ENCODE measurements at regions not wholly inside any gene's neighbourhood (a gene's known extent, or its start where the extent isn't known, plus 50 kb on each side); places are given as distances from the start of the nearest gene placed in this dataset.
A peak's percentile ranks its signal among the peaks of the same experiment; 100 is the strongest.
"Not testable (repeated sequence)": the region's sequence is repeated elsewhere in the genome, so short reads cannot be mapped to it uniquely, and the experiment has no call there.

DNA sequence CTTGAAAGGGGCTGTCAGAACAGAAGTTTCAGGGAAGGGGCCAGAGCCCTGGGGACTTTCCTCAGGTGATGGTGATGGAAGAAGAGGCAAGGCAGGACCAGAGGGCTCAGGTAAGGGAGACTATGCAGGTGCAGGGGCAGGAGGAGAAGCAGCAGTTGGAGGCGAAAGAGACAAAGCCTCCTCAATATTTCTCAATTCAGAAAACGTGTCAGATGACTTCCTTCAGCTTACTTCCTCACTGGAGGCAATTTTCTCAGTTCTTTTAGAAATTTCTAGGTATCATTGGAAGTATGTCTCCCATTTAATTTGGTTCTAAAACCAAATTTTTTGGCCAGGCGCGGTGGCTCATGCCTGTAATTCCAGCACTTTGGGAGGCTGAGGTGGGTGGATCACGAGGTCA is 112.4 kb downstream of the PPIAL4G start:
- not testable (repeated sequence) for H3K4me3 ChIP-seq (ENCODE audit: low read depth, low read length); H3K27ac ChIP-seq (ENCODE audit: low read depth, low read length); H3K36me3 ChIP-seq (ENCODE audit: control insufficient read depth, insufficient read depth, low read length); H3K9ac ChIP-seq (ENCODE audit: low read length); H3K9me3 ChIP-seq (ENCODE audit: control insufficient read depth, insufficient read depth, low read depth, low read length); H3K27me3 ChIP-seq (ENCODE audit: control insufficient read depth, insufficient read depth, low read length); H3K4me1 ChIP-seq (ENCODE audit: control insufficient read depth, insufficient read depth, low read length)

DNA sequence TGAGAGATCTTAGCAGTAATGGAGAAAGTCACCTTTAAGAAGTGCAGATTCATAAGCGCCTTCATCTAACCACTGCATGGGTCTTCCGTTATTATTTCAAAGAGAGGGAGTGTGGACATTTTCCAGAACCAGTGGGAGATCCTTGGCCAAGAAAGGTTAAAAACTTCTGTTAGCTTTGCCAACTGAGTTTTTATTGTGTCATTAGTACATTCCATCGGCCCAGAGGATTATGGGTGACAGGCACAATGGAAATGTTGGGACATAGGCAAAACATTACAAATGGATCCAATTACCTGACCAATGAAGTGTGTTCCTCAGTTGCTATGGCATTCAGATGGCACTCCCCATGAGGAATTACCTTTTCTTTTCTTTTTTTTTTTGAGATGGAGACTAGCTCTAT is 115.5 kb downstream of the PPIAL4G start:
- H3K27ac ChIP-seq (ENCODE audit: low read depth, low read length), result no peak overlapping the region

DNA sequence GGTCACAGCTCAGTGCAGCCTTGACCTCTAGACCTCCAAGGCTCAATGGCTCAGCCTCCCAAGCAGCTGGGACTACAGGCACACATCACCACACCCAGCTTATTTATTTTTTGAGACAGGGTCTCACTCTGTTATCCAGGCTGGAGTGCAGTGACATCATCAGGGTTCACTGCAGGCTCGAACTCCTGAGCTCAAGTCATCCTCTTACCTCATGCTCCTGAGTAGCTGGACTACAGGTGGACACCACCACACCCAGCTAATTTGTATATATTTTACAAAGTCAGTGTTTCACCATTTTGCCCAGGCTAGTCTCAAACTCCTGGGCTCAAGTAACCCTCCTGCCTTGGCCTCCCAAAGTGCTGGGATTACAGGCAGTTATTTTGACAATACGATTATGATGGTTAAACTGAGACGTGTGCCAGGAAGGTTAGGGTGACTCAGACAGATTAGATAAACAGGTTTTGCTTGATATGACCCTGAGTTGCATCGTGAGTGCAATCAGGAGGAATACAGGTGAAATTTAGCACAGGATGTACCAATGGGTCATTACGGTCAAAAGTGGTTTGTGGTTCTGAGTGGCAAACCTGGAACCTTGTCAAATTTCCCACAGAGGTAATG is 116.9 kb downstream of the PPIAL4G start:
- H3K9me3 ChIP-seq (ENCODE audit: control insufficient read depth, insufficient read depth, low read depth, low read length); H3K27ac ChIP-seq (ENCODE audit: low read depth, low read length); H3K36me3 ChIP-seq (ENCODE audit: control insufficient read depth, insufficient read depth, low read length); H3K27me3 ChIP-seq (ENCODE audit: control insufficient read depth, insufficient read depth, low read length); H3K9ac ChIP-seq (ENCODE audit: low read length); H3K4me3 ChIP-seq (ENCODE audit: low read depth, low read length): not testable (repeated sequence)
- peaks cover 13% of the 10 kb centered on the region; the same call in 1 of the 2 replicates for H3K4me1 ChIP-seq (ENCODE audit: control insufficient read depth, insufficient read depth, low read length)

More for the DNA sequence above, 115.5 kb downstream of the PPIAL4G start:
- Histone ChIP-seq H3K27me3 (ENCODE audit: control insufficient read depth, insufficient read depth, low read length) (no peaks in the 10 kb centered on the region), H3K4me1 (ENCODE audit: control insufficient read depth, insufficient read depth, low read length) (peaks cover 13% of the 10 kb centered on the region; the same call in 1 of the 2 replicates), H3K9ac (ENCODE audit: low read length) (no peak overlapping the region), H3K36me3 (ENCODE audit: control insufficient read depth, insufficient read depth, low read length) (no peaks in the 10 kb centered on the region), H3K4me3 (ENCODE audit: low read depth, low read length) (no peak overlapping the region), H3K9me3 (ENCODE audit: control insufficient read depth, insufficient read depth, low read depth, low read length) (no peaks in the 10 kb centered on the region)

DNA sequence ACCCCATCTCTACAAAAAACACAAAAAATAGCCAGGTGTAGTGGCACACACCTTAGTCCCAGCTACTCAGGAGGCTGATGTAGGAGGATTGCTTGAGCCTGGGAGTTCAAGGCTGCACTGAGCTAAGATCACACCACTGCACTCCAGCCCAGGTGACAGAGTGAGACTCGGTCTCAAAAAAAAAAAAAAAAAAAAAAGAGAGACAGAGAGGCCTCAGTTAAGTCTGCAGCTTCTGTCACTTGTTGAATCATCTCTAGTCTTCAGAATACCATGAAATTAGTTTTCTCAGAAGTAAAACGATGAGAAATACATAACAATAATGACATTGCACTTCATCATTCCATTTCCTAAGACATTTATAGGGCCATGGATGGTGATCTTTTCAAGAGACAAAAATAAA is 118.0 kb downstream of the PPIAL4G start:
- H3K36me3 ChIP-seq (ENCODE audit: control insufficient read depth, insufficient read depth, low read length); H3K27me3 ChIP-seq (ENCODE audit: control insufficient read depth, insufficient read depth, low read length); H3K4me3 ChIP-seq (ENCODE audit: low read depth, low read length); H3K27ac ChIP-seq (ENCODE audit: low read depth, low read length); H3K9ac ChIP-seq (ENCODE audit: low read length); H3K9me3 ChIP-seq (ENCODE audit: control insufficient read depth, insufficient read depth, low read depth, low read length): not testable (repeated sequence)
- H3K4me1 ChIP-seq (ENCODE audit: control insufficient read depth, insufficient read depth, low read length), result peaks cover 13% of the 10 kb centered on the region; the same call in 1 of the 2 replicates

DNA sequence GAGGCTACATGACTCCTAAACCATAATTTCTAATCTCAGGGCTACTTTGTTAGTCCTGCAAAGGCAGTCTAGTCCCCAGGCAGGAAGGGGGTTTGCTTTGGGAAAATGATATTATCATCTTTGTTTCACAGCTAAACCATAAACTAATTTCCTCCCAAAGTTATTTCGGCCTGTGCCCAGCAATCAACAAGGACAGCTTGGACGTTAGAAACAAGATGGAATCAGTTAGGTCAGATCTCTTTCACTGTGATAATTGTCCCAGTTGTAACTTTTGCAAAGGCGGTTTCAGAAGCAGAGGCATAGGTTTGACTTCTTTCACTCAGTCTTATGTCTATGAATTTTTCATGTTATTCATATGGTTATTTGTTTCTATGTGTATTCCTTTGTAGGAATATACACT is 119.1 kb downstream of the PPIAL4G start:
- H3K4me3 ChIP-seq (ENCODE audit: low read depth, low read length); H3K9me3 ChIP-seq (ENCODE audit: control insufficient read depth, insufficient read depth, low read depth, low read length); H3K27ac ChIP-seq (ENCODE audit: low read depth, low read length); H3K36me3 ChIP-seq (ENCODE audit: control insufficient read depth, insufficient read depth, low read length); H3K27me3 ChIP-seq (ENCODE audit: control insufficient read depth, insufficient read depth, low read length); H3K9ac ChIP-seq (ENCODE audit: low read length): not testable (repeated sequence)
- peaks cover 13% of the 10 kb centered on the region; the same call in 1 of the 2 replicates for H3K4me1 ChIP-seq (ENCODE audit: control insufficient read depth, insufficient read depth, low read length)

DNA sequence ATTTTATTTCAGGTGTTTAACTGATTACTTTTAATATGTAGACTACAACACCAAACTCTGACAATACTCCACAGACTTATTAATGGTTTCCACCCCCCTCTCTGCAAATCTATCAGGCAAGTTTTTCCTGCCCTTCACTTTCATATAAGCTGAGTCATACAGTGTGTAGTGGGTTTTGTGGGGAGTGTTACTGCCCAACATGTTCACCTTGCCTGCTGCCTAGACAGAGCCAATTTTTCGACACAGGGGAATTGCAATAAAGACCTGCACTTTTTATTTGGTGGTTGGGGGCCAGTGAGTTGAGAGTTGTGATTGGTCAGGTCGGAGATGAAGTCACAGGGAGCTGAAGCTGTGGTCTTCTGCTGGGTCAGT is 119.7 kb downstream of the PPIAL4G start:
- no peak overlapping the region for H3K27ac ChIP-seq (ENCODE audit: low read depth, low read length)
- H3K9me3 ChIP-seq (ENCODE audit: control insufficient read depth, insufficient read depth, low read depth, low read length), result no peaks in the 10 kb centered on the region
- no peak overlapping the region for H3K4me3 ChIP-seq (ENCODE audit: low read depth, low read length)
- peaks cover 13% of the 10 kb centered on the region; the same call in 1 of the 2 replicates for H3K4me1 ChIP-seq (ENCODE audit: control insufficient read depth, insufficient read depth, low read length)
- no peaks in the 10 kb centered on the region for H3K36me3 ChIP-seq (ENCODE audit: control insufficient read depth, insufficient read depth, low read length)
- no peaks in the 10 kb centered on the region for H3K27me3 ChIP-seq (ENCODE audit: control insufficient read depth, insufficient read depth, low read length)
- H3K9ac ChIP-seq (ENCODE audit: low read length), result no peak overlapping the region

DNA sequence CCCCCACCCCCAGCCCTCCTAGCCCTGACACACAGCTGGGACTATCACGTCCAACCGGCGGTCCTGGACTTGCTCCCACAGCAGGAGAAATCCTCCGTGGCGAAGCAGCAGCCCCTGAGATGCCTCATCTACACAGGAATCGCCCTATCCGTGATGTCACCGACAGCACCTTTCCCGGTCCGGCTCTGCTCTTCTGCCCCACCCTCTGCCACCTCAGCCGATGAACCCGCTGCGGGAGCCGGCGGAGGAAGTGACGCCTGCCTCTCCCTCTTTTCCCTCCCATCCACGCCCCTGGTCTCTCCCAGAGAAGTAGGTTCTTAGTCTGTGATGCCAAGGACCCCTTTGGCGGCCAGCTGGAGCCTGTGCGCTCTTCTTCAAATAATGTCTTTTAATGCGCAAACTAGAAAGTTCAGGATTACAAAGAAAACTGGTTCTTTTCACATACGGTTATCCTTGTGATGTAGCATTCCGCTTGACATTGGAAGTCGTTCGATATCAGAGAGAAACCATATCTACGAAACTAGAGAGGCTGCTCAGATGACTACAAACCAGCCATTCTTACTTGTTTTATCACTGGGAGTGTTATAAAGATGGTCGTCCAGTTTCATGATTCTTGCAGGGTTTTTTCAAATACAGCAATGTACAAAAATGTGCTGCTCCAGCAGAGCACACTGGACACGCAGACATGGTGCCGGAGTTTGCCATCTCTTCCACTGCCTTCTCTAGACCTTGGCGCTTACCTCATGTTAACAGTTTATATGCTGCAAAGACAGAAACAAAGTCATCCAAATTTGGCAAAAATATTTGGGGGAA is 120.3 kb downstream of the PPIAL4G start:
- Histone ChIP-seq H3K4me3 (ENCODE audit: low read depth, low read length) (peak overlapping the region; percentile 48), H3K9me3 (ENCODE audit: control insufficient read depth, insufficient read depth, low read depth, low read length) (no peaks in the 10 kb centered on the region), H3K27ac (ENCODE audit: low read depth, low read length) (no peak overlapping the region), H3K4me1 (ENCODE audit: control insufficient read depth, insufficient read depth, low read length) (peaks cover 13% of the 10 kb centered on the region; the same call in 1 of the 2 replicates), H3K9ac (ENCODE audit: low read length) (peak overlapping the region; percentile 10), H3K27me3 (ENCODE audit: control insufficient read depth, insufficient read depth, low read length) (no peaks in the 10 kb centered on the region), H3K36me3 (ENCODE audit: control insufficient read depth, insufficient read depth, low read length) (no peaks in the 10 kb centered on the region)

DNA sequence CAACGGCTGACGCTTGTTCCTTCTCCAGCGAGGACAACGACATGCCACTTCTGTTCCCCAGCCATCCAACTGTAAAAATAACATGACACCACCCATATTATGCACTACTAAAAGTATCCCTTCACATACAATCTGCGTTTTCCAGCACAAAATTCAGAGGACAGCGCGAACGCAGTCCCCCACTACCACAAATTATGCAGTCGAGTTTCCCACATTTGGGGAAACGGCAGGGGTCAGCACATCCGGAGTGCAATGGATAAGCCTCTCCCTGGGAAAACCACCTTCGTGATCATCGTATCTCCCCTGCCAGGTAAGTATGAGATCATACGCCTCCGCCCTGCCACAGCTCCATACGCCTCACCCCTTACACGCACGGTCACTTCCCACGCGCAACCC is 120.9 kb downstream of the PPIAL4G start:
- H3K27ac ChIP-seq (ENCODE audit: low read depth, low read length), result no peak overlapping the region
- H3K4me1 ChIP-seq (ENCODE audit: control insufficient read depth, insufficient read depth, low read length), result peaks cover 13% of the 10 kb centered on the region; the same call in 1 of the 2 replicates
- no peaks in the 10 kb centered on the region for H3K36me3 ChIP-seq (ENCODE audit: control insufficient read depth, insufficient read depth, low read length)
- peak overlapping the region; percentile 48 for H3K4me3 ChIP-seq (ENCODE audit: low read depth, low read length)
- H3K9me3 ChIP-seq (ENCODE audit: control insufficient read depth, insufficient read depth, low read depth, low read length), result no peaks in the 10 kb centered on the region
- H3K9ac ChIP-seq (ENCODE audit: low read length), result peak overlapping the region; percentile 41
- no peaks in the 10 kb centered on the region for H3K27me3 ChIP-seq (ENCODE audit: control insufficient read depth, insufficient read depth, low read length)

DNA sequence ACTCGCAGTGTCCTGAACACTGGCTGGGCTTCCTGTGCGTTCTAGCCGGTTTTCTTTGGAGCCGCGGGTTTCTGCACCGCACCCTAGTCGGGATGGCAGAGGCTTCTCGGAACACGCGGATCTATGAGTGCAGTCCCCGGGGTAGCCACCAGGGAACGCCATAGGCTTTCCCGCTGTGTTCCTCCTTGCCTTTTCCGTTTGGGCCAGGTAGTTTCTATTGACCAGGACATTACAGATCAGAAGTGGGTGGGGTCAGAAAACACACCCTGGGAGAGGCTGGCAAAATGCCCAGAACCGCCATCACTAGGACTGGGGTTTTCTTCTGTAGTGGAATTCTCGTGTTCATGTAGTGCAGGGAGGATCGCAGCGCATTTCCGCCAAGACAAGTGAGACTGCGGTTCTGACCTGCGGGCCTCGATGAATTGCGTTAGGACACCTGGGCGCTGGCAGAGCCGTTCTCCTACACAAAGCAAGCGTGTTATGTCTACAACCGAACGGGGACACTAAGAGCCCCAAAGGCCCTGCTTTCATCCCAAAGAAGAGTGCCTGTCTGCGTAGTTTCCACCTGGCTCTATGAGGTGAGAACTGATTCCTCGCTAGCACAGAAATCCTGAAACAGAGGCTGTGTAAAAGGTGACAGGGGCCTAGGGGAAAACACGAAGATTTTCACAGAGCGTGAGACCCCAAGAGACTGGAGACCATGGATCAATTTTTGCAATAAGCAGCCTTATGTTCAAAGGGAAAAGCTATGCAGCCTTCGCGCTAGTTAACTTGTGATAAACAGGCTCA is 121.5 kb downstream of the PPIAL4G start:
- H3K27ac ChIP-seq (ENCODE audit: low read depth, low read length); H3K27me3 ChIP-seq (ENCODE audit: control insufficient read depth, insufficient read depth, low read length); H3K9me3 ChIP-seq (ENCODE audit: control insufficient read depth, insufficient read depth, low read depth, low read length); H3K36me3 ChIP-seq (ENCODE audit: control insufficient read depth, insufficient read depth, low read length): not testable (repeated sequence)
- Histone ChIP-seq H3K4me1 (ENCODE audit: control insufficient read depth, insufficient read depth, low read length) (peaks cover 13% of the 10 kb centered on the region; the same call in 1 of the 2 replicates), H3K4me3 (ENCODE audit: low read depth, low read length) (peak overlapping the region; percentile 48), H3K9ac (ENCODE audit: low read length) (peak overlapping the region; percentile 41)

DNA sequence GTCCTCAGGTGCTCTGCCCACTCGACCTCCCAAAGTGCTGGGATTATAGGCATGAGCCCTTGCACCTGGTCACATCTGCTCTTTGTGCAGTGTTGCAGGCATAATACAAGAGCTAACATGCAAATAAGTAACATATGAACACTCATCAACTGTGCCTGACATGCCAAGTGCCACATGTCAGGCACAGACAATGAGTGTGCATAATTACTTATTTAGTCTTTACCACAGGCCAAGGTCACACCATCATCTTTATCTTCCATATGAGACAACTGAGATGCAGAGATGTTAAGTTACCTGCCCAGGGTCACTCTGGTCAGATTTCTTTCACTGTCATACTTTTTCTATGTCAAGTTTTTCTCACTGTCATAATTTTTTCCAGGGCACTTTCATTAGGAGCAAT is 126.1 kb downstream of the PPIAL4G start:
- Histone ChIP-seq H3K9me3 (ENCODE audit: control insufficient read depth, insufficient read depth, low read depth, low read length) (no peaks in the 10 kb centered on the region), H3K9ac (ENCODE audit: low read length) (no peak overlapping the region), H3K27me3 (ENCODE audit: control insufficient read depth, insufficient read depth, low read length) (peaks cover 18% of the 10 kb centered on the region; the same call in 1 of the 2 replicates), H3K4me3 (ENCODE audit: low read depth, low read length) (no peak overlapping the region), H3K36me3 (ENCODE audit: control insufficient read depth, insufficient read depth, low read length) (no peaks in the 10 kb centered on the region), H3K27ac (ENCODE audit: low read depth, low read length) (no peak overlapping the region), H3K4me1 (ENCODE audit: control insufficient read depth, insufficient read depth, low read length) (peaks cover 7% of the 10 kb centered on the region; the same call in 1 of the 2 replicates)

DNA sequence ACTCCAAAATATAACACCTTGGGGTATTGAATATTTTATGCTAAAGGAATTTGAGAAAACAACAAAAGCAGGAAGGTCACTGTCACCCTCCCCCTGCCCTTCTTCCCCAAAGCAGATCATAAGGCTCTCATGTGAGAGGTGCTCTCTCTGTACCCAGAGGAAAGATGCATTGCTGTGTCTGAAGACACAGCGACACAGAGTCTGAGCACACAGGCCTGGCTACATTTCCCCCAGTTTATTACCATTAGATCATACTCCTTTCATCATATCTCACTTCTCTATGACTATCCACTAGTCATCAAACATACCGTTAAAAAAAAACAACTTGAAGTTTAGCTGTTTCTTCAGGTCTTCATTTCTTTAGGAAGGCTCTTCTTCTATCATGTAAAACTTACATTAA is 127.1 kb downstream of the PPIAL4G start:
- Histone ChIP-seq H3K4me1 (ENCODE audit: control insufficient read depth, insufficient read depth, low read length) (peaks cover 5% of the 10 kb centered on the region; the same call in 1 of the 2 replicates), H3K27me3 (ENCODE audit: control insufficient read depth, insufficient read depth, low read length) (peaks cover 28% of the 10 kb centered on the region; the same call in 1 of the 2 replicates)

More for the DNA sequence above, 127.1 kb downstream of the PPIAL4G start:
- no peaks in the 10 kb centered on the region for H3K36me3 ChIP-seq (ENCODE audit: control insufficient read depth, insufficient read depth, low read length)
- no peak overlapping the region for H3K4me3 ChIP-seq (ENCODE audit: low read depth, low read length)
- no peak overlapping the region for H3K9ac ChIP-seq (ENCODE audit: low read length)
- H3K9me3 ChIP-seq (ENCODE audit: control insufficient read depth, insufficient read depth, low read depth, low read length), result no peaks in the 10 kb centered on the region
- H3K27ac ChIP-seq (ENCODE audit: low read depth, low read length), result no peak overlapping the region
